ENCODE measurements at regions not wholly inside any gene's neighbourhood (a gene's known extent, or its start where the extent isn't known, plus 50 kb on each side); places are given as distances from the start of the nearest gene placed in this dataset.

- H2AFZ ChIP-seq (ENCODE audit: low read length, unreplicated experiment), result no peak overlapping the region
- H3K27ac ChIP-seq (ENCODE audit: low read depth, low read length), result no peak overlapping the region
- no peaks in the 10 kb centered on the region for H3K27me3 ChIP-seq (ENCODE audit: insufficient read depth, low read length)
- H3K79me2 ChIP-seq (ENCODE audit: control insufficient read depth, insufficient read depth, low read length, unreplicated experiment), result no peaks in the 10 kb centered on the region
- no peak overlapping the region for H3K4me3 ChIP-seq (ENCODE audit: low read depth, low read length)
- no peaks in the 10 kb centered on the region for H3K36me3 ChIP-seq (ENCODE audit: insufficient read depth, low read length)
- H3K4me1 ChIP-seq (ENCODE audit: control insufficient read depth, insufficient read depth, low read length, unreplicated experiment), result no peaks in the 10 kb centered on the region
Observed at GRCh38 chr13:62653371-62653770, 1237.7 kb upstream of the PCDH20 start.

GRCh38 chr13:62643799-62644524 is 1228.3 kb upstream of the PCDH20 start:
- H3K36me3 ChIP-seq (ENCODE audit: insufficient read depth, low read length), result no peaks in the 10 kb centered on the region
- H3K4me1 ChIP-seq (ENCODE audit: control insufficient read depth, insufficient read depth, low read length, unreplicated experiment), result no peaks in the 10 kb centered on the region
- H3K4me3 ChIP-seq (ENCODE audit: low read depth, low read length), result no peak overlapping the region
- no peak overlapping the region for H2AFZ ChIP-seq (ENCODE audit: low read length, unreplicated experiment)
- no peak overlapping the region for H3K27ac ChIP-seq (ENCODE audit: low read depth, low read length)
- no peaks in the 10 kb centered on the region for H3K79me2 ChIP-seq (ENCODE audit: control insufficient read depth, insufficient read depth, low read length, unreplicated experiment)
- no peaks in the 10 kb centered on the region for H3K27me3 ChIP-seq (ENCODE audit: insufficient read depth, low read length)

- H2AFZ ChIP-seq (ENCODE audit: low read length, unreplicated experiment), result no peak overlapping the region
- H3K4me1 ChIP-seq (ENCODE audit: control insufficient read depth, insufficient read depth, low read length, unreplicated experiment), result no peaks in the 10 kb centered on the region
- no peak overlapping the region; the same call in 1 of the 2 replicates for H3K27ac ChIP-seq (ENCODE audit: low read depth, low read length)
- H3K27me3 ChIP-seq (ENCODE audit: insufficient read depth, low read length), result no peaks in the 10 kb centered on the region
- H3K4me3 ChIP-seq (ENCODE audit: low read depth, low read length), result no peak overlapping the region
- H3K79me2 ChIP-seq (ENCODE audit: control insufficient read depth, insufficient read depth, low read length, unreplicated experiment), result no peaks in the 10 kb centered on the region
- no peaks in the 10 kb centered on the region for H3K36me3 ChIP-seq (ENCODE audit: insufficient read depth, low read length)
Observed at GRCh38 chr13:62643007-62643483, 1227.4 kb upstream of the PCDH20 start.

GRCh38 chr13:62635161-62635560 is 1219.5 kb upstream of the PCDH20 start:
- no peaks in the 10 kb centered on the region for H3K79me2 ChIP-seq (ENCODE audit: control insufficient read depth, insufficient read depth, low read length, unreplicated experiment)
- no peaks in the 10 kb centered on the region for H3K27me3 ChIP-seq (ENCODE audit: insufficient read depth, low read length)
- no peak overlapping the region for H2AFZ ChIP-seq (ENCODE audit: low read length, unreplicated experiment)
- H3K4me1 ChIP-seq (ENCODE audit: control insufficient read depth, insufficient read depth, low read length, unreplicated experiment), result no peaks in the 10 kb centered on the region
- no peak overlapping the region for H3K27ac ChIP-seq (ENCODE audit: low read depth, low read length)
- no peak overlapping the region for H3K4me3 ChIP-seq (ENCODE audit: low read depth, low read length)
- H3K36me3 ChIP-seq (ENCODE audit: insufficient read depth, low read length), result no peaks in the 10 kb centered on the region

GRCh38 chr13:62633448-62633847 is 1217.8 kb upstream of the PCDH20 start:
- Histone ChIP-seq H3K36me3 (ENCODE audit: insufficient read depth, low read length) (no peaks in the 10 kb centered on the region), H3K79me2 (ENCODE audit: control insufficient read depth, insufficient read depth, low read length, unreplicated experiment) (no peaks in the 10 kb centered on the region), H3K4me3 (ENCODE audit: low read depth, low read length) (no peak overlapping the region), H3K27me3 (ENCODE audit: insufficient read depth, low read length) (no peaks in the 10 kb centered on the region), H2AFZ (ENCODE audit: low read length, unreplicated experiment) (no peak overlapping the region), H3K27ac (ENCODE audit: low read depth, low read length) (no peak overlapping the region), H3K4me1 (ENCODE audit: control insufficient read depth, insufficient read depth, low read length, unreplicated experiment) (no peaks in the 10 kb centered on the region)

- Histone ChIP-seq H3K79me2 (ENCODE audit: control insufficient read depth, insufficient read depth, low read length, unreplicated experiment) (no peaks in the 10 kb centered on the region), H3K36me3 (ENCODE audit: insufficient read depth, low read length) (no peaks in the 10 kb centered on the region), H3K27ac (ENCODE audit: low read depth, low read length) (no peak overlapping the region), H3K27me3 (ENCODE audit: insufficient read depth, low read length) (no peaks in the 10 kb centered on the region), H3K4me1 (ENCODE audit: control insufficient read depth, insufficient read depth, low read length, unreplicated experiment) (no peaks in the 10 kb centered on the region), H3K4me3 (ENCODE audit: low read depth, low read length) (no peak overlapping the region), H2AFZ (ENCODE audit: low read length, unreplicated experiment) (no peak overlapping the region)
Observed at GRCh38 chr13:62631619-62632018, 1216.0 kb upstream of the PCDH20 start.

- Histone ChIP-seq H3K27me3 (ENCODE audit: insufficient read depth, low read length) (no peaks in the 10 kb centered on the region), H3K27ac (ENCODE audit: low read depth, low read length) (no peak overlapping the region), H2AFZ (ENCODE audit: low read length, unreplicated experiment) (no peak overlapping the region), H3K4me1 (ENCODE audit: control insufficient read depth, insufficient read depth, low read length, unreplicated experiment) (no peaks in the 10 kb centered on the region), H3K36me3 (ENCODE audit: insufficient read depth, low read length) (no peaks in the 10 kb centered on the region), H3K4me3 (ENCODE audit: low read depth, low read length) (no peak overlapping the region), H3K79me2 (ENCODE audit: control insufficient read depth, insufficient read depth, low read length, unreplicated experiment) (no peaks in the 10 kb centered on the region)
Observed at GRCh38 chr13:62631124-62631523, 1215.5 kb upstream of the PCDH20 start.

- no peaks in the 10 kb centered on the region for H3K27me3 ChIP-seq (ENCODE audit: insufficient read depth, low read length)
- no peak overlapping the region for H3K27ac ChIP-seq (ENCODE audit: low read depth, low read length)
- H3K79me2 ChIP-seq (ENCODE audit: control insufficient read depth, insufficient read depth, low read length, unreplicated experiment), result no peaks in the 10 kb centered on the region
- no peak overlapping the region for H2AFZ ChIP-seq (ENCODE audit: low read length, unreplicated experiment)
- no peak overlapping the region for H3K4me3 ChIP-seq (ENCODE audit: low read depth, low read length)
- H3K36me3 ChIP-seq (ENCODE audit: insufficient read depth, low read length), result no peaks in the 10 kb centered on the region
- no peaks in the 10 kb centered on the region for H3K4me1 ChIP-seq (ENCODE audit: control insufficient read depth, insufficient read depth, low read length, unreplicated experiment)
Observed at GRCh38 chr13:62629618-62630017, 1214.0 kb upstream of the PCDH20 start.

GRCh38 chr13:62627226-62627625 is 1211.6 kb upstream of the PCDH20 start:
- Histone ChIP-seq H2AFZ (ENCODE audit: low read length, unreplicated experiment) (no peak overlapping the region), H3K4me3 (ENCODE audit: low read depth, low read length) (no peak overlapping the region), H3K27ac (ENCODE audit: low read depth, low read length) (no peak overlapping the region), H3K4me1 (ENCODE audit: control insufficient read depth, insufficient read depth, low read length, unreplicated experiment) (no peaks in the 10 kb centered on the region), H3K79me2 (ENCODE audit: control insufficient read depth, insufficient read depth, low read length, unreplicated experiment) (no peaks in the 10 kb centered on the region), H3K36me3 (ENCODE audit: insufficient read depth, low read length) (no peaks in the 10 kb centered on the region), H3K27me3 (ENCODE audit: insufficient read depth, low read length) (no peaks in the 10 kb centered on the region)

- no peaks in the 10 kb centered on the region for H3K36me3 ChIP-seq (ENCODE audit: insufficient read depth, low read length)
- no peaks in the 10 kb centered on the region for H3K27me3 ChIP-seq (ENCODE audit: insufficient read depth, low read length)
- no peaks in the 10 kb centered on the region for H3K4me1 ChIP-seq (ENCODE audit: control insufficient read depth, insufficient read depth, low read length, unreplicated experiment)
- H3K79me2 ChIP-seq (ENCODE audit: control insufficient read depth, insufficient read depth, low read length, unreplicated experiment), result no peaks in the 10 kb centered on the region
- no peak overlapping the region for H3K27ac ChIP-seq (ENCODE audit: low read depth, low read length)
- no peak overlapping the region for H3K4me3 ChIP-seq (ENCODE audit: low read depth, low read length)
- H2AFZ ChIP-seq (ENCODE audit: low read length, unreplicated experiment), result no peak overlapping the region
Observed at GRCh38 chr13:62626771-62627170, 1211.1 kb upstream of the PCDH20 start.

GRCh38 chr13:62625214-62625881 is 1209.7 kb upstream of the PCDH20 start:
- no peaks in the 10 kb centered on the region for H3K4me1 ChIP-seq (ENCODE audit: control insufficient read depth, insufficient read depth, low read length, unreplicated experiment)
- no peak overlapping the region for H3K4me3 ChIP-seq (ENCODE audit: low read depth, low read length)
- no peaks in the 10 kb centered on the region for H3K79me2 ChIP-seq (ENCODE audit: control insufficient read depth, insufficient read depth, low read length, unreplicated experiment)
- H3K36me3 ChIP-seq (ENCODE audit: insufficient read depth, low read length), result no peaks in the 10 kb centered on the region
- H3K27me3 ChIP-seq (ENCODE audit: insufficient read depth, low read length), result no peaks in the 10 kb centered on the region
- H3K27ac ChIP-seq (ENCODE audit: low read depth, low read length), result no peak overlapping the region
- H2AFZ ChIP-seq (ENCODE audit: low read length, unreplicated experiment), result no peak overlapping the region

Measured in ACC112 (cell line).